Neural crest cell (in vitro differentiated cells): ENCODE measurements at regions not wholly inside any gene's neighbourhood (a gene's known extent, or its start where the extent isn't known, plus 50 kb on each side); places are given as distances from the start of the nearest gene placed in this dataset.
"Not testable (repeated sequence)": the region's sequence is repeated elsewhere in the genome, so short reads cannot be mapped to it uniquely, and the experiment has no call there.

Experiments
- DNase-seq: peaks from one replicate; pipeline ENCODE4 v3.0.0; 2021; ENCODE audit warnings: low read depth, mixed read lengths, low spot score
- H3K27ac Mint-ChIP-seq: one replicate; pipeline ENCODE4 v1.8.0; 2021; ENCODE audit warnings: mild to moderate bottlenecking, mixed read lengths; ENCODE audit not compliant: unreplicated experiment
- H3K27me3 Mint-ChIP-seq: 2 replicates; pipeline ENCODE4 v1.8.0; 2021; ENCODE audit warnings: low read depth, mild to moderate bottlenecking, mixed read lengths
- H3K36me3 Mint-ChIP-seq: 2 replicates; pipeline ENCODE4 v1.8.0; 2021; ENCODE audit warnings: low read depth, mild to moderate bottlenecking, mixed read lengths
- H3K4me1 Mint-ChIP-seq: 2 replicates; pipeline ENCODE4 v1.8.0; 2021; ENCODE audit warnings: mixed read lengths
- H3K4me3 Mint-ChIP-seq: one replicate; pipeline ENCODE4 v1.8.0; 2021; ENCODE audit warnings: mild to moderate bottlenecking, mixed read lengths
- H3K9me3 Mint-ChIP-seq: 2 replicates; pipeline ENCODE4 v1.8.0; 2021; ENCODE audit warnings: mixed read lengths
- CTCF ChIP-seq: fragments of 200-600 bp; sonication (generic); conservative IDR thresholded peaks from 2 replicates; pipeline ENCODE4 v1.5.0; 2021; ENCODE audit warnings: antibody characterized with exemption, mild to moderate bottlenecking

- peaks cover 12% of the 10 kb centered on the region for H3K9me3 Mint-ChIP-seq
- DNase-seq: no peak
- H3K4me1 Mint-ChIP-seq: no peaks in the 10 kb centered on the region
- no peak overlapping the region for H3K27ac Mint-ChIP-seq
- peaks cover 55% of the 10 kb centered on the region for H3K27me3 Mint-ChIP-seq
- H3K4me3 Mint-ChIP-seq: no peak overlapping the region
- no peak for TF ChIP-seq CTCF
- no peaks in the 10 kb centered on the region for H3K36me3 Mint-ChIP-seq
Observed at GRCh38 chr20:58765780-58766179, 73.2 kb downstream of the NPEPL1 start.

GRCh38 chr20:58767817-58768216 is 75.2 kb downstream of the NPEPL1 start:
- not testable (repeated sequence) for H3K4me1 Mint-ChIP-seq, H3K36me3 Mint-ChIP-seq, H3K4me3 Mint-ChIP-seq, H3K27ac Mint-ChIP-seq, H3K9me3 Mint-ChIP-seq, DNase-seq
- H3K27me3 Mint-ChIP-seq: peaks cover 61% of the 10 kb centered on the region
